WI38 (cell line): ENCODE measurements at regions not wholly inside any gene's neighbourhood (a gene's known extent, or its start where the extent isn't known, plus 50 kb on each side); places are given as distances from the start of the nearest gene placed in this dataset.
"Not testable (repeated sequence)": the region's sequence is repeated elsewhere in the genome, so short reads cannot be mapped to it uniquely, and the experiment has no call there.

Experiments used
- H3K4me3 ChIP-seq: 2 replicates; pipeline ENCODE4 v1.5.1; 2011; ENCODE audit warnings: low read depth, mild to moderate bottlenecking, control low read depth, low read length
- TF ChIP-seq, protein P1 (sequence below): IDR thresholded peaks from 2 replicates; pipeline ENCODE4 v1.5.1; 2012; ENCODE audit warnings: low read depth, mild to moderate bottlenecking, control low read depth, low read length

DNA sequence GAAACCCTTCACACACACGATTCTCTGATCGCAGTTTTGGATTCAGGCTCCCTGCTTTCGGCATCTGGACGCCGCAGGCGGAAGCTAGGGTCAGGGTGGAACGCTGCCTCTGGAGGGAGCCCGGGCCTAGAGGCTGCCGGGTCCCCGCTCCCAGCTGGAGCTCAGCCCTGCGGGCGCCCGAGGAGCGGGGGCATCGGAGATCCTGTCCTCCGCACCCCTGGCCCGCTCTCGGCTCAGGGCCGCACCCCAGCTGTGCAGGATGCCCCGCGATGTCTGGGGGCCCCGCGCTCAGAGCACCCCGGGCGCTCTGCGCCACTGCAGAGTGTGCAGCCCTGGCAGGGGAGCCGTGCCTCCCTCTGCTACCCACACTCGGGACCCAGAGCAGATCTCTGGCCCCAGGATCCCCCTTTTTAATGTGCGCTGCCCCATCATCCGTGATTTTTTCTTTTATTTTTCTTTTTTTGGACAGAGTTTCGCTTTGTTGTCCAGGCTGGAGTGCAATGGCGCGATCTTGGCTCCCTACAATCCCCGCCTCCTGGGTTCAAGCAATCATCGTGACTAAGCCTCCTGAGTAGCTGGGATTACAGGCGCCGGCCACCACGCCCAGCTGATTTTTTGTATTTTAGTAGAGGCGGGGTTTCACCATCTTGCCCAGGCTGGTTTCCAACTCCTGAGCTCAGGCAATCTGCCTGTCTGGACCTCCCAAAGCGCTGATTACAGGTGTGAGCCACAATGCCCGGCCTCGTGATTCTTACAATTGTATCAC is 54.8 kb upstream of the TUBA3E start:
- TF ChIP-seq, protein P1, sequence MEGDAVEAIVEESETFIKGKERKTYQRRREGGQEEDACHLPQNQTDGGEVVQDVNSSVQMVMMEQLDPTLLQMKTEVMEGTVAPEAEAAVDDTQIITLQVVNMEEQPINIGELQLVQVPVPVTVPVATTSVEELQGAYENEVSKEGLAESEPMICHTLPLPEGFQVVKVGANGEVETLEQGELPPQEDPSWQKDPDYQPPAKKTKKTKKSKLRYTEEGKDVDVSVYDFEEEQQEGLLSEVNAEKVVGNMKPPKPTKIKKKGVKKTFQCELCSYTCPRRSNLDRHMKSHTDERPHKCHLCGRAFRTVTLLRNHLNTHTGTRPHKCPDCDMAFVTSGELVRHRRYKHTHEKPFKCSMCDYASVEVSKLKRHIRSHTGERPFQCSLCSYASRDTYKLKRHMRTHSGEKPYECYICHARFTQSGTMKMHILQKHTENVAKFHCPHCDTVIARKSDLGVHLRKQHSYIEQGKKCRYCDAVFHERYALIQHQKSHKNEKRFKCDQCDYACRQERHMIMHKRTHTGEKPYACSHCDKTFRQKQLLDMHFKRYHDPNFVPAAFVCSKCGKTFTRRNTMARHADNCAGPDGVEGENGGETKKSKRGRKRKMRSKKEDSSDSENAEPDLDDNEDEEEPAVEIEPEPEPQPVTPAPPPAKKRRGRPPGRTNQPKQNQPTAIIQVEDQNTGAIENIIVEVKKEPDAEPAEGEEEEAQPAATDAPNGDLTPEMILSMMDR: no peak
- H3K4me3 ChIP-seq: peak overlapping the region; percentile 16

- H3K4me3 ChIP-seq: no peak overlapping the region
- TF ChIP-seq, protein P1: no peak
Observed at GRCh38 chr2:130251873-130252620, 53.8 kb upstream of the TUBA3E start.

GRCh38 chr2:130251535-130251872 is 53.3 kb upstream of the TUBA3E start:
- H3K4me3 ChIP-seq: no peak overlapping the region
- TF ChIP-seq, protein P1: no peak

GRCh38 chr2:130248355-130248754 is 50.1 kb upstream of the TUBA3E start:
- not testable (repeated sequence) for H3K4me3 ChIP-seq
